HEK293T (cell line): ENCODE measurements at regions not wholly inside any gene's neighbourhood (a gene's known extent, or its start where the extent isn't known, plus 50 kb on each side); places are given as distances from the start of the nearest gene placed in this dataset.

Experiments used
- CTCF ChIA-PET: fragments of 350-600 bp; formaldehyde crosslinking; extraction: SDS; loops from one replicate; lab custom pipeline; 2021; ENCODE audit warnings: antibody characterized with exemption, inconsistent platforms; lab: Yijun Ruan, JAX
- POLR2A ChIA-PET: fragments of 350-600 bp; formaldehyde crosslinking; extraction: SDS; loops from one replicate; lab custom pipeline; 2020; ENCODE audit warnings: antibody characterized with exemption, inconsistent platforms; lab: Yijun Ruan, JAX
- DNase-seq: peaks from one replicate; pipeline ENCODE4 v3.0.0; 2012; ENCODE audit warnings: mixed read lengths; ENCODE audit errors: extremely low spot score
- ARNT ChIP-seq: fragments of 450-650 bp; IDR thresholded peaks from 2 replicates; pipeline ENCODE4 v1.6.1; 2017; ENCODE audit warnings: mild to moderate bottlenecking
- BHLHE40 ChIP-seq: fragments of 450-650 bp; IDR thresholded peaks from 2 replicates; pipeline ENCODE4 v1.6.1; 2016; ENCODE audit warnings: mild to moderate bottlenecking, moderate library complexity, borderline replicate concordance
- CTBP1 ChIP-seq: fragments of 450-650 bp; IDR thresholded peaks from 2 replicates; pipeline ENCODE4 v1.6.1; 2016; ENCODE audit warnings: borderline replicate concordance
- ELF4 ChIP-seq: fragments of 450-650 bp; IDR thresholded peaks from 2 replicates; pipeline ENCODE4 v1.6.1; 2017; ENCODE audit warnings: antibody characterized with exemption
- FOXA1 ChIP-seq: fragments of 450-650 bp; IDR thresholded peaks from 2 replicates; pipeline ENCODE4 v1.6.1; 2016; ENCODE audit warnings: mild to moderate bottlenecking
- FOXK2 ChIP-seq: fragments of 450-650 bp; IDR thresholded peaks from 2 replicates; pipeline ENCODE4 v1.6.1; 2016; ENCODE audit warnings: mild to moderate bottlenecking
- FOXM1 ChIP-seq: fragments of 450-650 bp; IDR thresholded peaks from 2 replicates; pipeline ENCODE4 v1.6.1; 2017; ENCODE audit warnings: mild to moderate bottlenecking, borderline replicate concordance
- HDGF ChIP-seq: fragments of 450-650 bp; IDR thresholded peaks from 2 replicates; pipeline ENCODE4 v1.6.1; 2017; ENCODE audit warnings: antibody characterized with exemption, borderline replicate concordance
- L3MBTL2 ChIP-seq: fragments of 450-650 bp; conservative IDR thresholded peaks from 2 replicates; pipeline ENCODE4 v1.6.1; 2016; ENCODE audit warnings: mild to moderate bottlenecking
- LEF1 ChIP-seq: fragments of 450-650 bp; IDR thresholded peaks from 2 replicates; pipeline ENCODE4 v1.6.1; 2017; ENCODE audit warnings: mild to moderate bottlenecking, borderline replicate concordance
- NFRKB ChIP-seq: fragments of 450-650 bp; IDR thresholded peaks from 2 replicates; pipeline ENCODE4 v1.6.1; 2016; ENCODE audit warnings: mild to moderate bottlenecking, moderate library complexity
- PKNOX1 ChIP-seq: fragments of 450-650 bp; IDR thresholded peaks from 2 replicates; pipeline ENCODE4 v1.6.1; 2016
- SP1 ChIP-seq: fragments of 450-650 bp; IDR thresholded peaks from 2 replicates; pipeline ENCODE4 v1.6.1; 2017
- SUZ12 ChIP-seq: fragments of 450-650 bp; IDR thresholded peaks from 2 replicates; pipeline ENCODE4 v1.6.1; 2016; ENCODE audit warnings: mild to moderate bottlenecking
- TARDBP ChIP-seq: fragments of 450-650 bp; IDR thresholded peaks from 2 replicates; pipeline ENCODE4 v1.6.1; 2016
- ZNF384 ChIP-seq: fragments of 450-650 bp; IDR thresholded peaks from 2 replicates; pipeline ENCODE4 v1.6.1; 2016

- POLR2A ChIA-PET, result interaction anchor here (0.8 kb wide), 1 partner anchor 127 kb away, joined by 3 read pairs; no protein-coding TSS in a partner anchor
- CTCF ChIA-PET, result interaction anchor here (0.9 to 5.3 kb wide), 5 partner anchors 31 to 144 kb away, joined by 3 to 43 read pairs (median 4); no protein-coding TSS in a partner anchor
- TF ChIP-seq FOXK2 (no peak), SUZ12 (no peak), PKNOX1 (no peak), ELF4 (no peak), BHLHE40 (no peak), FOXM1 (no peak), NFRKB (no peak), TARDBP (no peak), FOXA1 (no peak), CTBP1 (no peak), HDGF (no peak)
- no peak for DNase-seq
These were observed 133.3 kb upstream of the HAND1 start for GRCh38 chr5:154611341-154611767.

- DNase-seq, result peak; percentile 89
- ChIA-PET POLR2A (interaction anchor here (0.8 kb wide), 1 partner anchor 126 kb away, joined by 3 read pairs; no protein-coding TSS in a partner anchor), CTCF (interaction anchor here (0.5 to 5.3 kb wide), 17 partner anchors 18 to 636 kb away, joined by 3 to 43 read pairs (median 4); no protein-coding TSS in a partner anchor)
- TF ChIP-seq ARNT, result no peak
- TF ChIP-seq L3MBTL2, result peak; percentile 99
These were observed 132.5 kb upstream of the HAND1 start for GRCh38 chr5:154610321-154611154.

- ChIA-PET CTCF (interaction anchor here (0.6 to 5.3 kb wide), 9 partner anchors 43 to 634 kb away, joined by 3 to 43 read pairs (median 4); no protein-coding TSS in a partner anchor), POLR2A (interaction anchor here (0.7 to 0.9 kb wide), 2 partner anchors 141 to 187 kb away, joined by 3 read pairs; no protein-coding TSS in a partner anchor)
- no peak for TF ChIP-seq SP1
- TF ChIP-seq L3MBTL2, result no peak
- TF ChIP-seq FOXK2, result no peak
- TF ChIP-seq HDGF, result no peak
- TF ChIP-seq CTBP1, result no peak
- TF ChIP-seq FOXA1, result no peak
- TF ChIP-seq FOXM1, result no peak
- TF ChIP-seq NFRKB, result no peak
- no peak for TF ChIP-seq PKNOX1
- no peak for TF ChIP-seq TARDBP
- TF ChIP-seq SUZ12, result no peak
- no peak for TF ChIP-seq LEF1
- no peak for TF ChIP-seq ARNT
- no peak for TF ChIP-seq ZNF384
- no peak for TF ChIP-seq BHLHE40
- TF ChIP-seq ELF4, result no peak
- no peak for DNase-seq
These were observed 131.2 kb upstream of the HAND1 start for GRCh38 chr5:154609251-154609650.

- no peak for DNase-seq
- POLR2A ChIA-PET, result no interaction called here
- no peak for TF ChIP-seq LEF1
- no peak for TF ChIP-seq FOXA1
- TF ChIP-seq SUZ12, result no peak
- no peak for TF ChIP-seq TARDBP
- TF ChIP-seq PKNOX1, result no peak
- TF ChIP-seq ZNF384, result no peak
- CTCF ChIA-PET, result interaction anchor here (1.1 to 5.3 kb wide), 4 partner anchors 87 to 144 kb away, joined by 4 to 43 read pairs (median 8); no protein-coding TSS in a partner anchor
These were observed 130.5 kb upstream of the HAND1 start for GRCh38 chr5:154608531-154609011.

- CTCF ChIA-PET, result interaction anchor here (1.1 to 5.3 kb wide), 3 partner anchors 87 to 144 kb away, joined by 5 to 43 read pairs (median 11); no protein-coding TSS in a partner anchor
- TF ChIP-seq BHLHE40 (no peak), FOXK2 (no peak), SP1 (no peak), CTBP1 (no peak), LEF1 (no peak), SUZ12 (no peak), TARDBP (no peak), HDGF (no peak), L3MBTL2 (no peak), ARNT (no peak), ZNF384 (no peak), ELF4 (no peak), PKNOX1 (no peak), FOXA1 (no peak), NFRKB (no peak), FOXM1 (no peak)
- POLR2A ChIA-PET, result no interaction called here
- DNase-seq, result no peak
These were observed 129.7 kb upstream of the HAND1 start for GRCh38 chr5:154607746-154608145.
